ENCODE measurements at regions not wholly inside any gene's neighbourhood (a gene's known extent, or its start where the extent isn't known, plus 50 kb on each side); places are given as distances from the start of the nearest gene placed in this dataset.

GRCh38 chr11:15883455-15883920, 472.9 kb downstream of the SOX6 start:
- ChIA-PET POLR2A (no interaction called here), CTCF (no interaction called here)
- no TSS peak for BruUV-seq (replicated peaks)
- Histone ChIP-seq H3K36me3 (ENCODE audit: control insufficient read depth, insufficient read depth, low read length) (no peaks in the 10 kb centered on the region), H3K4me3 (ENCODE audit: low read depth in 2 of 2, low read length in 2 of 2) (no peak overlapping the region), H3K27me3 (ENCODE audit: control insufficient read depth, insufficient read depth, low read length) (no peaks in the 10 kb centered on the region), H3K27ac (ENCODE audit: low read length) (no peak overlapping the region), H3K4me1 (ENCODE audit: control insufficient read depth, insufficient read depth, low read length) (no peaks in the 10 kb centered on the region; the same call in 1 of the 2 replicates), H3K9me3 (ENCODE audit: control insufficient read depth, insufficient read depth, low read depth, low read length) (no peaks in the 10 kb centered on the region)
- DNase-seq (ENCODE audit: low read depth, low spot score) = no peak
- ATAC-seq = no peak
- intact Hi-C loops (cut with micrococcal nuclease; ENCODE audit: unreplicated experiment) (no loop called here), in situ Hi-C loops (cut with HindIII; ENCODE audit: low pct_unique_long_range_greater_than_20kb, low sequenced_read_pairs) (no loop called here)
- no peak for TF ChIP-seq CTCF (IDR thresholded peaks at IDR 0.05)
- no peak for TF ChIP-seq POLR2AphosphoS5 (IDR thresholded peaks at IDR 0.05; ENCODE audit: low read depth, low read length)
- TF ChIP-seq REST (IDR thresholded peaks at IDR 0.05; ENCODE audit: insufficient read depth in 1 of 2, low read depth in 2 of 2, low read length in 1 of 2) = no peak
- no peak for TF ChIP-seq SIN3A (IDR thresholded peaks at IDR 0.05; ENCODE audit: borderline replicate concordance, insufficient read depth, low read depth, low read length)
- TF ChIP-seq TCF7L2 (IDR thresholded peaks at IDR 0.05; ENCODE audit: low read depth, low read length) = no peak

GRCh38 chr11:15884141-15884540, 472.2 kb downstream of the SOX6 start:
- Histone ChIP-seq H3K27me3 (ENCODE audit: control insufficient read depth, insufficient read depth, low read length) (no peaks in the 10 kb centered on the region), H3K27ac (ENCODE audit: low read length) (no peak overlapping the region), H3K9me3 (ENCODE audit: control insufficient read depth, insufficient read depth, low read depth, low read length) (no peaks in the 10 kb centered on the region), H3K36me3 (ENCODE audit: control insufficient read depth, insufficient read depth, low read length) (no peaks in the 10 kb centered on the region), H3K4me3 (ENCODE audit: low read depth in 2 of 2, low read length in 2 of 2) (no peak overlapping the region), H3K4me1 (ENCODE audit: control insufficient read depth, insufficient read depth, low read length) (no peaks in the 10 kb centered on the region; the same call in 1 of the 2 replicates)
- TF ChIP-seq TCF7L2 (IDR thresholded peaks at IDR 0.05; ENCODE audit: low read depth, low read length) (no peak), POLR2AphosphoS5 (IDR thresholded peaks at IDR 0.05; ENCODE audit: low read depth, low read length) (no peak), CTCF (IDR thresholded peaks at IDR 0.05) (no peak), REST (IDR thresholded peaks at IDR 0.05; ENCODE audit: insufficient read depth in 1 of 2, low read depth in 2 of 2, low read length in 1 of 2) (no peak), SIN3A (IDR thresholded peaks at IDR 0.05; ENCODE audit: borderline replicate concordance, insufficient read depth, low read depth, low read length) (no peak)
- intact Hi-C loops (cut with micrococcal nuclease; ENCODE audit: unreplicated experiment) (no loop called here), in situ Hi-C loops (cut with HindIII; ENCODE audit: low pct_unique_long_range_greater_than_20kb, low sequenced_read_pairs) (no loop called here)
- no peak for ATAC-seq
- no TSS peak for BruUV-seq (replicated peaks)
- ChIA-PET CTCF (no interaction called here), POLR2A (no interaction called here)
- no peak for DNase-seq (ENCODE audit: low read depth, low spot score)

All from Panc1 (cell line).